K562 (cell line): ENCODE measurements at regions not wholly inside any gene's neighbourhood (a gene's known extent, or its start where the extent isn't known, plus 50 kb on each side); places are given as distances from the start of the nearest gene placed in this dataset.
A peak's percentile ranks its signal among the peaks of the same experiment; 100 is the strongest.

Experiments
- CCNT2 ChIP-seq: IDR thresholded peaks from 2 replicates; pipeline ENCODE4 v1.6.1; 2011; ENCODE audit warnings: borderline replicate concordance, low read depth, mild to moderate bottlenecking, moderate library complexity, mixed read lengths, low read length; ENCODE audit not compliant: insufficient read length; ENCODE audit errors: extremely low read depth
- CHCHD3 ChIP-seq: fragments of 250-450 bp; sonication (Bioruptor Pico); IDR thresholded peaks from 2 replicates; pipeline ENCODE4 v2.1.2; 2022; ENCODE audit warnings: mild to moderate bottlenecking
- CHD1 ChIP-seq: fragments of 200-600 bp; sonication (generic); IDR thresholded peaks from one replicate; pipeline ENCODE4 v1.6.1; 2012; ENCODE audit warnings: mild to moderate bottlenecking, moderate library complexity, low read length, inconsistent platforms
- DACH1 ChIP-seq: fragments of 450-650 bp; IDR thresholded peaks from 2 replicates; pipeline ENCODE4 v1.6.1; 2018; ENCODE audit not compliant: partially characterized antibody
- E4F1 ChIP-seq: fragments of 250-450 bp; sonication (Bioruptor Pico); IDR thresholded peaks from 2 replicates; pipeline ENCODE4 v1.5.0; 2021; ENCODE audit warnings: mild to moderate bottlenecking, borderline replicate concordance
- EGR1 ChIP-seq: fragments of 450-650 bp; conservative IDR thresholded peaks from 2 replicates; pipeline ENCODE4 v1.6.1; 2017; ENCODE audit warnings: mild to moderate bottlenecking
- ESRRA ChIP-seq: fragments of 450-650 bp; IDR thresholded peaks from 2 replicates; pipeline ENCODE4 v1.6.1; 2014; ENCODE audit warnings: low read depth, mild to moderate bottlenecking, moderate library complexity, borderline replicate concordance
- FOXK2 ChIP-seq, 2 experiments: fragments of 450-650 bp; IDR thresholded peaks in 1 of 2; conservative IDR thresholded peaks in 1 of 2; 2 replicates each; pipeline ENCODE4 v1.6.1; 2016; ENCODE audit warnings: low read depth in 2 of 2, mild to moderate bottlenecking in 1 of 2
- HCFC1 ChIP-seq: IDR thresholded peaks from 2 replicates; pipeline ENCODE4 v1.6.1; 2012; ENCODE audit warnings: low read depth, low read length, improper control_type of control experiment
- HIVEP1 ChIP-seq: fragments of 250-450 bp; sonication (Bioruptor Pico); IDR thresholded peaks from 2 replicates; pipeline ENCODE4 v1.4.0; 2020; ENCODE audit warnings: mild to moderate bottlenecking
- HNRNPL ChIP-seq: fragments of 200-400 bp; formaldehyde crosslinking; IDR thresholded peaks from 2 replicates; pipeline ENCODE4 v1.6.1; 2017; ENCODE audit warnings: low read depth, mild to moderate bottlenecking, low read length
- IRF2 ChIP-seq: sonication (generic); formaldehyde crosslinking; IDR thresholded peaks from 2 replicates; pipeline ENCODE4 v1.8.1; 2022; ENCODE audit warnings: mild to moderate bottlenecking, missing genetic modification reagents
- NFIC ChIP-seq: fragments of 450-650 bp; IDR thresholded peaks from 2 replicates; pipeline ENCODE4 v1.6.1; 2017; ENCODE audit warnings: mild to moderate bottlenecking, inconsistent platforms
- SMAD4 ChIP-seq: fragments of 250-450 bp; sonication (Bioruptor Pico); conservative IDR thresholded peaks from 2 replicates; pipeline ENCODE4 v1.8.0; 2021; ENCODE audit warnings: inconsistent platforms, mild to moderate bottlenecking, moderate library complexity
- SPI1 ChIP-seq: IDR thresholded peaks from 2 replicates; pipeline ENCODE4 v1.6.1; 2011; ENCODE audit warnings: low read depth, low read length, control low read depth, borderline replicate concordance
- ZNF146 ChIP-seq: IDR thresholded peaks from one replicate; pipeline ENCODE4 v1.6.1; 2018; ENCODE audit warnings: missing compliant biosample characterization; ENCODE audit not compliant: unreplicated experiment
- ZNF253 ChIP-seq: fragments of 250-450 bp; sonication (Bioruptor Pico); conservative IDR thresholded peaks from 2 replicates; pipeline ENCODE4 v1.6.1; 2021; ENCODE audit warnings: mild to moderate bottlenecking
- ZSCAN29 ChIP-seq: fragments of 450-650 bp; IDR thresholded peaks from 2 replicates; pipeline ENCODE4 v1.6.1; 2017
- TF ChIP-seq, protein P1 (sequence below): fragments of 450-650 bp; IDR thresholded peaks from 2 replicates; pipeline ENCODE4 v1.6.1; 2016; ENCODE audit warnings: low read depth

DNA sequence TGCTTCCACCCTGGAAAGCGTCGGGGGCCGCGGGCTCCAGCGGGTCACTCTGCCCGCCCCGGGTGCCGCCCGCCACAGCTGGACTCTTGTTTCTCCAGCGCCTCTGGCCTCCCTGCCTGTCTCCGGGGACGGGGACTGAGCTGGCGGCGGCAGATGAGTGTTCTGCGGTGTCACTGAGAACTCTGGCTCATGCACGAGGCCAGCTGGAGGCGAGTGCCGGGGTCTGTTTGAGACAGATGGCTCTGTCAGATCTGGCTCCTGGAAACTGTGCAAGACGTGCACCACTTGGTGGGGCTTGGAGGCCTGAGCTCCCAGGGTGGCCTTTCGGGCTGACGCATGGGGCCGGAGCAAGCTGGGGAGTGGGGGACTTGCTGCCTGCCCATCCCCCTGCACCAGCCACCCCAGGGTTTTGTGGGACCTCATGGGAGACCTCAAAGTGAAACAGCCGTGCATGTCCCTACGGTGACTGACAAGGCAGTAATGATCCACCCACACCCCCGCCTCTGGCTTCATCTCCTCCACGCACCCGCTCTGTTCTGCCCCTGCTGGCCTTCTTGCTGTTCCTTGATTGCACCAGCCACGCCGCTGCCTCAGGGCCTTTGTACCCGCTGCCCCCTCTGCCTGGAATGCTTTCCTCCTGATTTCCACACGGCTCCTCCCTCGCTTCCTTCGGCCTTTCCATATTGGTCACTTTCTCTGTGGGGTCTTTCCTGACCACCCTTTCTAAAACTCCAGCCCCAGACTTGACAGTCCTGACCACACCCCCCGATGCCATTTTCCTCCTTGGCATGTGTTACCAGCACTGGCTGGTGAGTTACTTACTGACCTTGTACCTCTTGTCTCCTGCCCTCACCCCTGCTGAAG, 174.9 kb upstream of the CIBAR2 start (continued):
- TF ChIP-seq, protein P1, sequence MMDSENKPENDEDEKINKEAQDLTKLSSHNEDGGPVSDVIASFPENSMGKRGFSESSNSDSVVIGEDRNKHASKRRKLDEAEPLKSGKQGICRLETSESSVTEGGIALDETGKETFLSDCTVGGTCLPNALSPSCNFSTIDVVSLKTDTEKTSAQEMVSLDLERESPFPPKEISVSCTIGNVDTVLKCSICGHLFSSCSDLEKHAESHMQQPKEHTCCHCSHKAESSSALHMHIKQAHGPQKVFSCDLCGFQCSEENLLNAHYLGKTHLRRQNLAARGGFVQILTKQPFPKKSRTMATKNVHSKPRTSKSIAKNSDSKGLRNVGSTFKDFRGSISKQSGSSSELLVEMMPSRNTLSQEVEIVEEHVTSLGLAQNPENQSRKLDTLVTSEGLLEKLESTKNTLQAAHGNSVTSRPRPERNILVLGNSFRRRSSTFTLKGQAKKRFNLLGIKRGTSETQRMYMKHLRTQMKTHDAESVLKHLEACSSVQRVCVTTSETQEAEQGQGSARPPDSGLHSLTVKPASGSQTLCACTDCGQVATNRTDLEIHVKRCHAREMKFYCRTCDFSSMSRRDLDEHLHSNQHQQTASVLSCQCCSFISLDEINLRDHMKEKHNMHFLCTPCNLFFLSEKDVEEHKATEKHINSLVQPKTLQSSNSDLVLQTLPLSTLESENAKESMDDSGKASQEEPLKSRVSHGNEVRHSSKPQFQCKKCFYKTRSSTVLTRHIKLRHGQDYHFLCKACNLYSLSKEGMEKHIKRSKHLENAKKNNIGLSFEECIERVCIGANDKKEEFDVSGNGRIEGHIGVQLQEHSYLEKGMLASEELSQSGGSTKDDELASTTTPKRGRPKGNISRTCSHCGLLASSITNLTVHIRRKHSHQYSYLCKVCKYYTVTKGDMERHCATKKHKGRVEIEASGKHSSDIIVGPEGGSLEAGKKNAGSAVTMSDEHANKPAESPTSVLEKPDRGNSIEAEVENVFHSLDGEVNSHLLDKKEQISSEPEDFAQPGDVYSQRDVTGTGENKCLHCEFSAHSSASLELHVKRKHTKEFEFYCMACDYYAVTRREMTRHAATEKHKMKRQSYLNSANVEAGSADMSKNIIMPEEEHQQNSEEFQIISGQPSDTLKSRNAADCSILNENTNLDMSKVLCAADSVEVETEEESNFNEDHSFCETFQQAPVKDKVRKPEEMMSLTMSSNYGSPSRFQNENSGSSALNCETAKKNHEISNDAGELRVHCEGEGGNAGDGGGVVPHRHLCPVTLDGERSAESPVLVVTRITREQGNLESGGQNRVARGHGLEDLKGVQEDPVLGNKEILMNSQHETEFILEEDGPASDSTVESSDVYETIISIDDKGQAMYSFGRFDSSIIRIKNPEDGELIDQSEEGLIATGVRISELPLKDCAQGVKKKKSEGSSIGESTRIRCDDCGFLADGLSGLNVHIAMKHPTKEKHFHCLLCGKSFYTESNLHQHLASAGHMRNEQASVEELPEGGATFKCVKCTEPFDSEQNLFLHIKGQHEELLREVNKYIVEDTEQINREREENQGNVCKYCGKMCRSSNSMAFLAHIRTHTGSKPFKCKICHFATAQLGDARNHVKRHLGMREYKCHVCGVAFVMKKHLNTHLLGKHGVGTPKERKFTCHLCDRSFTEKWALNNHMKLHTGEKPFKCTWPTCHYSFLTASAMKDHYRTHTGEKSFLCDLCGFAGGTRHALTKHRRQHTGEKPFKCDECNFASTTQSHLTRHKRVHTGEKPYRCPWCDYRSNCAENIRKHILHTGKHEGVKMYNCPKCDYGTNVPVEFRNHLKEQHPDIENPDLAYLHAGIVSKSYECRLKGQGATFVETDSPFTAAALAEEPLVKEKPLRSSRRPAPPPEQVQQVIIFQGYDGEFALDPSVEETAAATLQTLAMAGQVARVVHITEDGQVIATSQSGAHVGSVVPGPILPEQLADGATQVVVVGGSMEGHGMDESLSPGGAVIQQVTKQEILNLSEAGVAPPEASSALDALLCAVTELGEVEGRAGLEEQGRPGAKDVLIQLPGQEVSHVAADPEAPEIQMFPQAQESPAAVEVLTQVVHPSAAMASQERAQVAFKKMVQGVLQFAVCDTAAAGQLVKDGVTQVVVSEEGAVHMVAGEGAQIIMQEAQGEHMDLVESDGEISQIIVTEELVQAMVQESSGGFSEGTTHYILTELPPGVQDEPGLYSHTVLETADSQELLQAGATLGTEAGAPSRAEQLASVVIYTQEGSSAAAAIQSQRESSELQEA: no peak
- TF ChIP-seq FOXK2 (conservative IDR thresholded peaks at IDR 0.05 in 1 of 2, IDR thresholded peaks at IDR 0.05 in 1 of 2; ENCODE audit: low read depth in 2 of 2): no peak
- no peak for TF ChIP-seq HCFC1
- no peak for TF ChIP-seq ESRRA
- no peak for TF ChIP-seq ZNF253 (CRISPR knock-in tag)
- TF ChIP-seq HIVEP1 (CRISPR knock-in tag): no peak
- no peak for TF ChIP-seq CHD1
- no peak for TF ChIP-seq SPI1
- TF ChIP-seq EGR1: peak; percentile 78
- TF ChIP-seq E4F1 (CRISPR knock-in tag): no peak
- TF ChIP-seq ZNF146: no peak
- TF ChIP-seq CHCHD3 (CRISPR knock-in tag): no peak
- no peak for TF ChIP-seq CCNT2
- TF ChIP-seq HNRNPL: no peak
- TF ChIP-seq IRF2 (CRISPR knock-in tag): no peak
- TF ChIP-seq ZSCAN29: no peak
- TF ChIP-seq SMAD4 (CRISPR knock-in tag): 0 out of 2 replicates have a peak, but pooled peaks have one; percentile 44
- peak; percentile 27 for TF ChIP-seq DACH1
- peak; percentile 46; the same call in 1 of the 2 replicates for TF ChIP-seq NFIC
